ENCODE measurements at regions not wholly inside any gene's neighbourhood (a gene's known extent, or its start where the extent isn't known, plus 50 kb on each side); places are given as distances from the start of the nearest gene placed in this dataset.

DNA sequence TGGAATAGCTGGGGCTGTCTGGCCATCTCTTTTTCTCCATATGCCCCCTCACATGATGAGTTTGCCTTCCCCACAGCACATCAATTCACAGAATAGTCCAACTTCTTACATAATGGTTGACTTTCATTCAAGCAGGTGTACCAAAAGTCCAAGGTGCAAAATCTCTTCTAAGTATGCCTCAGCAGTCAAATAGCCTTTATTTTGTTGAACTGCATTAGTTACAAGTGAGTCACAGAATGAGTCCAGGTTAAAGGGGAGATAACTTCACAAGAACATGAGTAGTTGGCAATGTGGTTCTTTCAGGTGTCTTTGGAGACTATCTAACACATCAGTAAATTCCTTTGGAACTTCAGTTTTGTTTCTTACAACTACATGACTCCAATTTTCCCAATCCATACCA is 672.5 kb downstream of the PRELID2 start:
- TF ChIP-seq POLR2A (IDR thresholded peaks at IDR 0.05; ENCODE audit: extremely low read depth, insufficient read length) = no peak
- TF ChIP-seq, protein P1, sequence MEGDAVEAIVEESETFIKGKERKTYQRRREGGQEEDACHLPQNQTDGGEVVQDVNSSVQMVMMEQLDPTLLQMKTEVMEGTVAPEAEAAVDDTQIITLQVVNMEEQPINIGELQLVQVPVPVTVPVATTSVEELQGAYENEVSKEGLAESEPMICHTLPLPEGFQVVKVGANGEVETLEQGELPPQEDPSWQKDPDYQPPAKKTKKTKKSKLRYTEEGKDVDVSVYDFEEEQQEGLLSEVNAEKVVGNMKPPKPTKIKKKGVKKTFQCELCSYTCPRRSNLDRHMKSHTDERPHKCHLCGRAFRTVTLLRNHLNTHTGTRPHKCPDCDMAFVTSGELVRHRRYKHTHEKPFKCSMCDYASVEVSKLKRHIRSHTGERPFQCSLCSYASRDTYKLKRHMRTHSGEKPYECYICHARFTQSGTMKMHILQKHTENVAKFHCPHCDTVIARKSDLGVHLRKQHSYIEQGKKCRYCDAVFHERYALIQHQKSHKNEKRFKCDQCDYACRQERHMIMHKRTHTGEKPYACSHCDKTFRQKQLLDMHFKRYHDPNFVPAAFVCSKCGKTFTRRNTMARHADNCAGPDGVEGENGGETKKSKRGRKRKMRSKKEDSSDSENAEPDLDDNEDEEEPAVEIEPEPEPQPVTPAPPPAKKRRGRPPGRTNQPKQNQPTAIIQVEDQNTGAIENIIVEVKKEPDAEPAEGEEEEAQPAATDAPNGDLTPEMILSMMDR (IDR thresholded peaks at IDR 0.05; ENCODE audit: low read depth, low read length) = no peak
- TF ChIP-seq, protein P2, sequence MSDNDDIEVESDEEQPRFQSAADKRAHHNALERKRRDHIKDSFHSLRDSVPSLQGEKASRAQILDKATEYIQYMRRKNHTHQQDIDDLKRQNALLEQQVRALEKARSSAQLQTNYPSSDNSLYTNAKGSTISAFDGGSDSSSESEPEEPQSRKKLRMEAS (IDR thresholded peaks at IDR 0.05; ENCODE audit: low read depth, low read length) = no peak
- TF ChIP-seq MYC (IDR thresholded peaks at IDR 0.05; ENCODE audit: low read depth, low read length) = no peak

Data from NB4 (cell line).